Esophagus mucosa (tissue), 1 donor: ENCODE measurements at regions not wholly inside any gene's neighbourhood (a gene's known extent, or its start where the extent isn't known, plus 50 kb on each side); places are given as distances from the start of the nearest gene placed in this dataset.
"Not testable (repeated sequence)": the region's sequence is repeated elsewhere in the genome, so short reads cannot be mapped to it uniquely, and the experiment has no call there.

Experiments
- ATAC-seq: fragments of 200-7000 bp; cut with Tn5 transposase; one replicate; pipeline ENCODE4 v1.9.1; 2020
- donor health status: DM: yes; HTN: yes; CAD: no.

DNA sequence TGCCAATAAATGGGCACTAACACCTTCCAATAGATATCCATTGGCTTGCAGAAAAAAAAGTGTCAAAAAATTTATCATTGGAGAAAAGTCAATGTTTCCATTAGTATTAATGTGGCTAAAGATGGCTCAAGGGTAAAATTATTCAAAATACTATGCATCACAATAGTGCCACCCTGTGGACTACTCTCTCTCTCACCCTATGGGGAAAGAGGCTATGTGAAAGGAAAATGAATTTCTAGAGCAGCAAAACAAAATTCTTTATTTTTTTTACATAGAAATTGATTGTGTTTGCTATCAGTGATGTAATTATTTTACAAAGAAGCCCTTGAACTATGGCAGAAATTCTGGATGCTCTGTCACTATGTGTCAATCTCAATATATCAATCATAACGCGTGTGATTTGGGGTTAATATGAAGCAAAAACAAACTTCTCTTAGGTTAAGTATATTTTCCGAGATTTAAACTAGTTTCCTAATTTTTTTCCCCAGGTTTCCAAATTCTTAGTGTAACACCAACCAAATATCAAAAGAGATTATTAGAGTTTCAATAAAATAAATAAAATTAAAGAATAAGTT lies 193.9 kb downstream of the USP22 start:
- not testable (repeated sequence) for ATAC-seq

DNA sequence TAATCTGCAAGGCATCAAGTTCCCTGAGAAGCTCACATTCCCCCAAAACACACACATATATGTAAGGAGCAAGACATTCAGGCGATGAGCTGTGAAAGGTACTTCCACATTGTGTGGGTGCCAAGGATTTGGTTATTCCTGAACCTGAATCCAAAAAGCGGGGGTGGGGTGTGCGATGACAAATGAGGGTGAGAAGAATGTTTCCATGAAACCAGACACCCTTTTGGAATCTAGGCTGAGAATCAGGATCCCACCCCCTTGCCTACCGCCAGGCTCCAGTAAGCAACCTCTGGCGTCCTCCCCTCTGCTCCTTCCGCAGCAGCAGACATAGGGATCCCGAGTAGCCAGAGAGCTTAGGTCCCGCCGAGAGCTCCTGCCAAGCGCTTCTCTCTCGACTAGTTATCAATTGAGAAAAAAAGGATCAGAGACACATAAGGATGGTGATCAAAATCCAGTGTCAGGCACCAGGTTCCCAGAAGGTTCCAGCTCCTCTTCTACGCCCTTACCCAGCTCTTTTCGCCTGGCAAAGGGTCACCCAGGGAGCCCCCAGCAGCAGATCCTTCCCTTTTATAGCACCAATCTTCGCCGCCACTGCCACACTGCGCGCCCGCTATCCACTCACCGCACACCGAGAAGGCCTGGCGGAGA lies 191.1 kb downstream of the USP22 start:
- not testable (repeated sequence) for ATAC-seq

DNA sequence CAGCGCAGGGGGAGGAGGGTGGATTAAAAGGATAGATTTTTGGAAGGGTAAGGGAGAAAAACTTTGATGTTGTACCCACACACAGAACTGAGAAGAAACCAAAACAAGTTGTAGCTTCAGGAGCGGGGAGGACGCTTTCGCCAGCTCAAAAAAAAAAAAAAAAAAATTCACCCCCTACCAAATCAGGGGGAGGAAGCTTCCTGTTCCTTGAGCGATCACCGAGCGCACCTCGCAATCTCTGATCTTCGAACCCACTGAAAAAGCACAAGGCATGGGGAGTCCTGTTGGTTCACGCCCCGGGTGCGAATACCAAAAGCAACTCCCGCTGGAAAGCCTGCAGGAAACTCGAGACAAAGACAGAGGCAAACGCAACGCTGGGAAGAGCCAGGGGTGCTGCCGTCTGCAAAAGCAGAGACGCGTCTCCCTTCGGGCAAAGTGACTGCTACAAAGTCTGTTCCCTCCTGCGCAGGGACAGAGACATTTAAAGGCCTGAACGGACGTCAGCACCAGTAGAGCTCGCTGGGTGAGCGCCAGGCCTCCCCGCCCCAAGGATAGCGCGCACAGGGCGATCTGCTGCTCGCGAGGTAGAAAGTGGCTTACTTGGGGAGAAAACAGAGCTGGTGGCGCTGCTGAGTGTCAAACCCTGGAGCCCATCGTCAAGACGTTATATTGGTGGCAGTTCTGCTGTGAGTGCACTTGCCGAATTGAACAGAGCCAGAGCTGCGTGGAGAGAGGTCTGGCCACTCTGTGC lies 190.4 kb downstream of the USP22 start:
- ATAC-seq: no peak

DNA sequence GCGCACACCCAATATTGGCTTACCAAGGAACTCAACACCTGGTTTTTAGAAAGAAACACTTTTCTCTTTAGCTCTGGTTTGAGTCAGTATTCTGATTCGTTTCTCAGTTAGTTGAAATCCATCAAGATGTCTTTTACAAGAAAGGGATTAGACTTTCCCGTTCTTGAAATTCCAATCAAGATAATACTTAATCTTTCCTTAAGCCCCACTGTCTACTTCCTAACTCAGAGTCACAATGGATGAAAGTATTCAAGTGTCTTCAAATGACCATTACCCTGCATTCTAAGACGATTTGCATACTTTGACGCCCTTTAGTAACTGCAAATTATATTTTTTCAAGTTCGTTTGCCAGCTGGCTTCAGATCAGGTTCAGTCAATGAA lies 189.8 kb downstream of the USP22 start:
- ATAC-seq: no peak

DNA sequence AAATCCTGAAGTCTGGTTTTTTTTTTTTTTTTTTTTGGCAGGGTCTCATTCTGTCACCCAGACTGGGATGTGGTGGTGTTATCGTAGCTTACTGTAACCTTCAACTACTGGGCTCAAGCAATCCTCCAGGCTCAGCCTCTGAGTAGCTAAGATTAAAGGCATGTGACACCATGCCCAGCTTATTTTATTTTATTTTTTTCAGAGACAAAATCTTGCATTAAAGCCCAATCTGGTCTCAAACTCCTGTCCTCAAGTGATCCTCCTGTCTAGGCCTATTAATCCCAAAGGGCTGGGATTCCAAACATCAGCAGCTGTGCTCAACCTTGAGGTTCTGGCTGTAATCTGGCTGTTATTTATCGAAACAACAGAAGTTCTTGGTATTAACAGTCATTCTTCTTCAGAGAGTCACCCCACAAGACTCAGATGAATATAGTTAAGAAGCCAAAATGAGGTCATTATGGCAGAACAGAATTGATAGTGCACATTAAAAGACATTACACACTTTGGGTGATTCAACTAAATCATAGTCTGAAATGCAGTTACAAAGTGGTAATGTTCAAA lies 186.8 kb downstream of the USP22 start:
- not testable (repeated sequence) for ATAC-seq

DNA sequence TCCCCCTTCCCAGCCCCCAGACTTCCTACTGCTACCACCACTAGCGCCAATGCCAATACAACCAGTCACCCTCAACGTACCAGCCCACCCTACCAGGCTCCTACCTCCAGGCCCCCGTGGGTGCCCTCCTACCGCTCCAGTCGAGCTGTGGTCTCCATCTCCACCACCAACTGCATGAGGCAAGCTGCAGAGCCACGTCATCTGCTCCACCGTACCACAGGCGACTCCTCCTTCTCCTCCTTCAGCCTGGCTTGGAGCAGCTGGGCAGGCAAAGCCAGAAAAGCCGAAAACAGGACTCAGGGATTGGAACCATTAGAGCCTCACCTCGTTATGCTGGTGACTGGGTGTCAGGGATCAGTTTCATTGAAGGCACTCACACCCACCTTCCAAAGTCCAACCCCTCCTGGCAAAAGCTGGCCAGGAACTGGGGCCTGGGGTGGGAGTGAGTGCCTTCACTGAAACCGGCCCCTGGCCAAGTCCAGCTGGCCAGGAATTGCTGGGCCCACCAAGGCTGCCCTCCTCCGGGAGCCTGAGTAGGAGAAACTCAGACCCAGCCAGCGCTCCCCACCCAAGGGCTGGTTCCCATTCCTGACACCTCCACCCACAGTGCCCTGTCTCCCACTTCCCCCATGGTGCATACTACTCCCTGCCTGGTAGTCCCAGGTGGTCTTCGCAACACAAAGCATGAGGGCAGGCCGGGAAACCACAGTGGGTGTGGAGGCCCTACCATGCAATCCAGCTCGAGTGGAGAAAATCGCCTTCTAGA lies 176.2 kb downstream of the USP22 start:
- ATAC-seq: not testable (repeated sequence)

DNA sequence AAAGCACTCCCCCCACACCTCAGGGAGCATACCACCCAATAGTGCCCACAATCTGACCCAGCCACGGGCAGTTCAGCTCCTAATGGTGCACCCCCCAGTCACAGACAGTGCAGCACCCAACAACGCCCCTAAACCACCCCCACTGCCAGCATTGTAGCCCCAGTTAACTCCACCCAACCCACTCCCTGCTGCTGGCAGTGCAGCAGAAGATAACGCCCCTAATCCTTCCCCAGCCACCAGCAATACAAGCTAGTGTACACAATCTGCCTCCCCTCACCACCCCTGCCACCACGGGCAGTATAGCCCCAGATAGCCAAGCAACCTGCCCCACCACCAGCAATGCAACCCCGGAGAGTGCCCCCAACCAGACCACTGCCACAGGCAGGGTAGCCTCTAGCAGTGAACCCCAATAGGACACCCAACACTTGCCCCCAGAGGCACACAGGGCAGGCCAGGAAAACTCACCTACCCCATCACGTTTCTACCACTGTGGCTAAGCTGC lies 175.3 kb downstream of the USP22 start:
- not testable (repeated sequence) for ATAC-seq

DNA sequence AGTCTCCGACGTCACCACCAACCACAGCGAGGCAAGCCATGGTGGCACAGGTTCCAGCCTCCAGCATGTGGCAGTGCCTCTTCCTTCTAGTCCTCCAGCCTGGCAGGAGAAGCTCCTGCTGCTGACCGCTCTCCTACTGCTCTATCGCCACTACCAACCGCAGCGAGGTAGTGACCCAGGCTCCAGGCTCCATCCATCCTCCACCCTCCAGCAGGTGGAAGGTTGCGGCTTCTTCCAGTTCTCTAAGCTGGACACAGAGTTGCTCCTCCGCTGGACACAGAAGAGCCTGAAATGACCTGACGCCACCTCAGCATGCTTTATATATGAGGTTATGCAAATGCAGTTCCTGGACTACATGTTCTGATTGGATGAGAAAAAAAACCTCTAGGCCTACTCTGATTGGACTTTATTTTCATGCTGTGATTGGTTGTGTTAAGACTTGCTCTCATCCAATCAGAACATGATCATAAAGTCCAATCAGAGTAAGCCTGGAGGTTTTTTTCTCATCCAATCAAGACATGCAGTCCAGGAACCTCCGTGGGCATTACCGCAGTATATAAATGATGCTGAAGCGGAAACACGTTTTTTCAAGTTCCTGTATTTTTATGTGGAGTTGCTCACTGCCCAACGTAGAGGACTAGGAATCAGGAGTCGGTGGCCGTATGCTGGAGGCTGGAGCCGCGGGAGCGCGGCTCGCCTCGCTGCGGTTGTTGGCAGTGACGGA lies 174.7 kb downstream of the USP22 start:
- not testable (repeated sequence) for ATAC-seq

DNA sequence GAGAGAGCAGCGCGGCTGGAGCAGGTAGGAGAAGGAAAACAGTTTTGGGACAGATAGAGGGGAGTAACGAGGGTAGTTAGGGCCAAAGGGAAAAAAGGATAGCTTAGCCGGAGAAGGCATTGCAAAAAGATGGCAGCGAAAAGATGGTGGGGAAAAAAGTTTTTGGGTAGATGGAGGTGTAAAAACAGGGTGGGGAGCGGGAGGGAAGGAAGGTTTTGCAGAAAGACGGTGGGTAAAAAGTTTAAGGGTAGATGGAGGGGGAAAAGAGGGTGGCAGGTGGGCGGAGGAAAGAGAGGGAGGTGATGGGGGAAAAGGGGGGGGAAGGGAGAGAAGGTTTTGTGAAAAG lies 174.2 kb downstream of the USP22 start:
- ATAC-seq: not testable (repeated sequence)

DNA sequence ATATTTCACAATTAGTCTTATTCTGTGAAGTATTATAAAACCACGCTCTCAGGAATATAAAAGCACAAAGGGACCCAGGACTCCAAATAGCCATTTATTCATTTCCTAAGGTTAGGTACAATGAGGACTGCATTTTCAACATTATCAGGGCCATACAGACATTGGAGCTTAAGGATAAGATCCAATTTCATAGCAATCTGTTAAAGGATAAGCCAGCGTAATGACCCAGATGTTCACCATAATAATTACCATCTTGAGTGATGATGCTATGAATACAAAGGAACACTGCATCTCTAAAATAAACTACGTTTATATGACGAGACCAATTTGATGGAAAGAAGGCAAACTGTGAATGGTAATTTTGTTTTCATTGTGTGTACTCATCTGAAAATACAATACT lies 169.6 kb downstream of the USP22 start:
- ATAC-seq: not testable (repeated sequence)

DNA sequence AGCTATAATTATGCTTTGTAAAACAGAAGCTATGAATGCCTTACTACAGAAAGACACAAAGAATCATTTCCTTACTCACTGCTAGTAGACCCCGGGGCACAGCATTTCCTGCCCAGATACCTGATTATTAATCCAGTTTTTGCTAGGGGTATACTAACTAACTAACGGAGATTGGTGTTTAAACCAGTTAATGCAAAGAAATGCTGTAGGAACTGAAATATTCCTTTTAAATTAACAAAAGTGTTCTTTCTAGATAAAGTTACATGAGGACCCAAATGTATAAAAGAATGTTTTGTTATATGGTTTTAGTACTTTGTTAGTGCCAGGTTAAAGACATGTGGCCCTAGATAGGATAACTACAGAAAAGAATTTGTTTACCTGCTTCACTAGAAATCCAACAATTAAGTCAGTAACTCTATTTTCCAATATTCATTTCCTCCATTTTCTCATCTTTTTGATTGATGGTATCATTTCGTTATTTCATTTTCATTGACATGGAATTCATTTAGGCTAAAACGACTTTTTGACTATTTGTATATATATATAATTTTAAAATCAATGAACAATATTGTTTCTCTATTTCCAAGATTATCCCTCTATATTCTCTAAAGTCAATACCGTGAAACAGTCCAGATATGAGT lies 169.0 kb downstream of the USP22 start:
- not testable (repeated sequence) for ATAC-seq

DNA sequence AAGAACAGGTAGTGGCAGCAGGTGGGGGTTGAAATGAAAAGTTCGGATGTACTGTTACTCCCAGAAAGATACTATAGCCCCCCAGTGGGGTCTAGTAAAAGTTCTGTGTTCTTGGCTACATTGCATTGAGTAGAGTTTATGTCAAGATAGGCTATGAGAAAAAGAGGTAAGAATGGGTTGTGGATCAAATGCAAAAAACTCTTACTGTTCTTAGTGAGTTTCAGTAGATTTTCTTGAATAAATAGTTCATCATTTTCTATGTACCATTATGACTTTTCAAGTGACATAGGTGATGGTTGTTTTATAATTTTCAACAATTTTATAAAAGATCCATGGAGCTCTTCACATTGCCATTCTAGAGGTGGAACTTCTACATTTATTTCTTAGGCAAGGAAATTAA lies 165.4 kb downstream of the USP22 start:
- not testable (repeated sequence) for ATAC-seq

DNA sequence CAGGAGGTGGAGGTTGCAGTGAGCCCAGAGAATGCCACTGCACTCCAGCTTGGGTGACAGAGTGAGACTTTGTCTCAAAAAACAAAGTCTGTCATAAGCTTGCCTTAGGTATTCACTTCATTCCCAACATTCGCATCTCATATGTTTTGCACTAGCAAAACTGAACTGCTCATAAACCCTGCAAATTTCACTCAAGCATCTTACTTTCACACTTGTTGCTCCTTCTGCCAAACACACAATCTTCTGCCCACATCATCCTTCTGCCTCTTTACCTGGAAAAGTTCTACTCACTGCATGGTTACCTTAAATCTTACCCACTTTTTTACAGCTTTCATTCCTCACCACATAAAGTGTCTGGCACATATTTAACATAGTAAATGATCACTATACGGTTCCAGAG lies 152.5 kb downstream of the USP22 start:
- ATAC-seq: no peak

DNA sequence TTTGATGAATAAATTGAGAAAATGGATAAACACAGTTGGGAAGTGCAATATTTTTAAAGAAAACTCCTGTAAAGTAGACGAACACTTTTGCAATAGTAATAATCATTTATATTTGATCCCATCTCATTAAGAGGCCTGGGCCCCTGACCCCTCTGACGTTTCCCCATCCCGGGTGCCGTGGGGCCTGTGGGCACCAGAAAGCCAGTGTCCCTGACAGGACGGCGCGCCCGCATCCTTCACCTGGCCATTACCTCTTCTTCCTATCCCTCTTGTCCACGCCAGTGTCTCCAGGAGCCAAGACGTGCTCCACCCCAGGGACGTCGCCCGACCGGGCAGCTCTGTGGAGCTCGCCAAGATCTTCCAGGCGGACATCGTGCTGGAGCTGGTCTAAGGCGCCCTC lies 147.4 kb downstream of the USP22 start:
- not testable (repeated sequence) for ATAC-seq

DNA sequence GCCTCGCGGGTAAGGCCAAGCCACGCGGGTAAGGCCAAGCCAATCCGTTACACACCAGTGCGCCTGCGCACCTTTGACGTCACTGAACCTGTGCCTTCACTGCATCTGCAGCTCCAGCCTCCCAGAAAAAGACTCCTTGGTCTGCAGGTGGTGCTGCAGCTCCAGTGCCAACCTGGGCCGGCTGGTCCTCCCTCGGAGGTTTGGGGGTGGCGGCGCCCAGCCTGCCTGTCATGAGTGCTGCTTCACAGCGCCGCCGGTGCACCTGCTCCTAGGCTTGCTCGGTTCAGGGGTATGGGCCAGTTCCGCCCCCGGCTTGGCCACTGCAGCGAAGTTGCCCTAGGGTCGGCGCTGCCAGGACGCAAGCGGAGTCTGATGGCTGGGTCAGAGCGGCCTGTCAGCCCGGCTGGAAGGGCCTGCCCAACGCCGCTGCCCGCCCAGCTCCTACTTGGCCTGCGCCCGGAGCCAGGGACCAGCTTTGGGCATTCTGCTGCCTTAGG lies 146.6 kb downstream of the USP22 start:
- peak; percentile 23 for ATAC-seq

DNA sequence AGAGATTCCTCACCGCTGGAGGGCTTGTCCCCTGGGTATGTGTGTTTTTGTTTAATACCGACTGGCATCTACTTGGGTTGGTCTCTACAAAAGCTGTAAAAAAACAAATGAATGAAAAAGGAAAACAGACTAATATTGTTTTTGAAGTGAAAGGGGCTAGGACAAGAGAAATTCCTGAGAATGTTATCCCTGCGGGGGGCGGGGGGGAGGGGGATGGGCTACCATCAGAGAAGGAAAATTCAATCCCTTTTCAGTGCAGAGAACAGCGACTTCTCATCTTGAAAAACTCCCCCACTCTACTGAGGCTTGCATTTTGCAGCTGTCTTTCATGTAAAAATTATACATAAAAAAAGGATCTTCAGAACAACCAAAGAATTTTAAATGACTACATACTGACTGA lies 144.1 kb downstream of the USP22 start:
- not testable (repeated sequence) for ATAC-seq

DNA sequence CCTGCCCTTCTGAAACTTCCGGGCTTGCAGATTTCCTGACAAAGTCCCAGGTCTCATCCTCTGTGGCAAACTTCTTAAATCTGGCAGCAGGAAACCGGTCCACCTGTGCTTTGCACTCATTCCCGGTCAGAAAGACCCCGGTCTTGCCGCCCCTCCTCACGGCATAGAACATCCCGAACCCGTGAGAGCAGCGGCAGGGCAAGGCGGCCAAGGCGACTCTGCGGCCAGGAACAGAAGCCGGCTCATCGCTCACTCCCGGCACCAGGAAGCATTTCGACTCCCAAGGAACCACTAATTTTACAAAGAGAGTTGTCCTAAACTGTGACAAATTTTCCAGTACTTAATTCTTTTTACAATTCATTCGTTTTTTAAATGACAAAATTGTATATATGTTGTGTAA lies 140.3 kb downstream of the USP22 start:
- not testable (repeated sequence) for ATAC-seq

DNA sequence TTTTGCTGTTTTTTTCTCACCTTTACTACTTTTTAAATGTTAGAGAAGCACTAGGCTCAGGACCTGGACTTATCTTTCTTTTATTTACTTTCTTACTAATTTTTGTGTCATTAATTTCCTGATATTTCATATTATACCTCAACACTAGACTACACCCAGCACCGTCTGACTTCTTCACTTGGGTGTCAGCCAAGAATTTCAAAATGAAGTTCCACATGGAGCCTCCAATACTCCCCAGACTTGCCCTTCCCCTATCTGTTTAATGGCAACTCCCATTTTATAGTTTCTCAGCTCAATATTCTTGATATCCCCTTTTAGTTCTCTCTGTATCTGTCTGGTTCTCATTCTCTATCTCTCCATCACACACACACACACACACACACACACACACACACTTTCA lies 139.3 kb downstream of the USP22 start:
- not testable (repeated sequence) for ATAC-seq

DNA sequence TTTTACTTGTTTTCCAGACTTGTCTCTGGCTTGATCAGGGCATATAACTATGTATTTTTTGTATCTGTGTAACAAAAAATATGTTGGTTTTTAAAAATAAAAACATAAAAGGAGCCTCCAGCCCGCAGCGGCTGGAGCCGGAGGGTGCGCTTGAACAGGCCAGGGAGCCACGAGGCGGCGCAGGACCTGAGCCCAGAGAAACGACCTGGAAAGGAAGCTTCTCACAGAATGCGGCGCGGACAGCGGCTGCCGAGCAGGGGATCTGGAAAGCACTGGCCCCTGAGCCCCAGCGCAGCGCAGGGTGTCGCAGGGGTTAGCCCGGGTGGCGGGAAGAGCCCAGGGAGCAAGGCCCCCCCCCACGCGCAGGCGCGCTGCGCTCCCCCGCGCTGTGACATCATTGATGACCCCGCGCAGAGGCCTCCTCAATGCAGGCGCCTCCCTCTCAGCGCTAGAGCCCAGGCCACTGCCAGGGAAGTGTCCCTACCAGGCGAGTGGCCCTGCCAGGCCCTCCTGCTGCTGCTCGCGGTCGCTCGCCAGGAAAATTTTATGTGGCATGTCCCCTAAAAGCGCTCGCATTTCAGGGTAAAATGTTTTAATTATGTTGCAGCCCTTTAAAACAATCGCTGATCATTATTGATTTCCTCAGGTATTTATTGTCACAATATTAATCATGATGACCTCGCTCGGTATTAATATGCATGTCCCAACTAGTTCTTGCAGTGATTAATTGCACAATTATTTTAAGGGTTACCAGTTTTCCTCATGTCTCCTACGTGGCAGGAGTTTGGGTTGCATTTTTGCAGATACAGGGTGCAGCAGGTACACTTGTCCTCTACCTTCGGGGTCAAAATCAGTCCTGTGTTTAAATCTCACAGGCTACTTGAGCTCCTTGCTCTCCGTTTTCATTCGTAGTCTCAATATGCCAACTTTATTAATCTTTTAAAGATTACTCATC lies 134.2 kb downstream of the USP22 start:
- ATAC-seq: peak; percentile 98

DNA sequence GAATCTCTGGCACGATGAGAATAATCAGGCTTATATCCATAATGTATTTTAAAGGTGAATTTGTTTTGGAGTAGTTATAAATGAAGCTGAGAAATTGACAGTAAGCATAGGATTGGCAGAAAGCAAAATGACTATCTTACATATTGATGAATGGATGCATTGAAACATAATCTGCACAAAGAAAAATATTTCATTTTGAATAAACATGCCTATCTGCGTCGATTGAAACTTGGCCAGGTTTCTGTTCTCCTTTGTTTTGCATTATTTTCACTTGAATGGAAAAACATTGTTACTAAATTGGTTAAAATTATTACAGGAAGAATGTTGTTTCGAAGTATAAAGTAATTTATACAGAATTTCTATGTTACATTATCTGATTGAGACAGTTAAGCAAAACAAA lies 128.2 kb downstream of the USP22 start:
- no peak for ATAC-seq
